GM12875 (cell line): ENCODE measurements at regions not wholly inside any gene's neighbourhood (a gene's known extent, or its start where the extent isn't known, plus 50 kb on each side); places are given as distances from the start of the nearest gene placed in this dataset.

Experiments used
- H3K4me3 ChIP-seq: one replicate; pipeline ENCODE4 v1.5.1; 2011; ENCODE audit warnings: low read depth, low read length, control low read depth
- CTCF ChIP-seq: IDR thresholded peaks from 2 replicates; pipeline ENCODE4 v1.5.1; 2011; ENCODE audit warnings: low read depth, mild to moderate bottlenecking, control low read depth, inconsistent platforms, low read length, moderate library complexity, borderline replicate concordance; ENCODE audit not compliant: insufficient read depth

- no peak overlapping the region for H3K4me3 ChIP-seq
- TF ChIP-seq CTCF = no peak
Measured at GRCh38 chr5:68465133-68465532, 249.6 kb downstream of the PIK3R1 start.

- TF ChIP-seq CTCF = no peak
- no peak overlapping the region for H3K4me3 ChIP-seq
Measured at GRCh38 chr5:68465934-68466551, 250.5 kb downstream of the PIK3R1 start.

GRCh38 chr5:68467208-68467607 lies 251.7 kb downstream of the PIK3R1 start:
- no peak for TF ChIP-seq CTCF

GRCh38 chr5:68467794-68468193 lies 252.2 kb downstream of the PIK3R1 start:
- TF ChIP-seq CTCF = no peak

More at GRCh38 chr5:68467208-68467607, 251.7 kb downstream of the PIK3R1 start:
- no peak overlapping the region for H3K4me3 ChIP-seq

GRCh38 chr5:68468322-68468721 lies 252.8 kb downstream of the PIK3R1 start:
- H3K4me3 ChIP-seq = no peak overlapping the region
- no peak for TF ChIP-seq CTCF

More at GRCh38 chr5:68467794-68468193, 252.2 kb downstream of the PIK3R1 start:
- H3K4me3 ChIP-seq = no peak overlapping the region

- TF ChIP-seq CTCF = no peak
Measured at GRCh38 chr5:68475476-68475983, 260.0 kb downstream of the PIK3R1 start.

GRCh38 chr5:68476854-68477253 lies 261.3 kb downstream of the PIK3R1 start:
- H3K4me3 ChIP-seq = no peak overlapping the region
- 0 out of 2 replicates have a peak, but pooled peaks have one; percentile 5 for TF ChIP-seq CTCF

More at GRCh38 chr5:68475476-68475983, 260.0 kb downstream of the PIK3R1 start:
- H3K4me3 ChIP-seq = no peak overlapping the region
